GM23338 (cell line): ENCODE measurements at regions not wholly inside any gene's neighbourhood (a gene's known extent, or its start where the extent isn't known, plus 50 kb on each side); places are given as distances from the start of the nearest gene placed in this dataset.

Experiments used
- ATAC-seq: fragments of 200-7000 bp; cut with Tn5 transposase; 3 replicates; pipeline ENCODE4 v1.9.1; 2020
- DNase-seq: peaks from one replicate; pipeline ENCODE4 v3.0.0-alpha.2; 2015; ENCODE audit warnings: low spot score
- H2AFZ ChIP-seq: fragments of 200-600 bp; sonication (generic); 2 replicates; pipeline ENCODE4 v1.8.0; 2016; ENCODE audit warnings: antibody characterized with exemption, mild to moderate bottlenecking, moderate library complexity
- H3F3A ChIP-seq: fragments of 200-600 bp; sonication (generic); replicated peaks from 2 replicates; pipeline ENCODE4 v1.8.0; 2017; ENCODE audit warnings: antibody characterized with exemption, mixed run types, low read depth
- H3K27ac ChIP-seq: fragments of 200-600 bp; sonication (generic); 2 replicates; pipeline ENCODE4 v1.6.1; 2016; ENCODE audit warnings: low read depth
- H3K27me3 ChIP-seq: fragments of 200-600 bp; sonication (generic); 2 replicates; pipeline ENCODE4 v1.8.0; 2016; ENCODE audit warnings: mild to moderate bottlenecking, mixed run types, moderate library complexity; ENCODE audit not compliant: insufficient read depth
- H3K36me3 ChIP-seq: fragments of 200-600 bp; sonication (generic); 2 replicates; pipeline ENCODE4 v1.8.0; 2016; ENCODE audit warnings: mild to moderate bottlenecking; ENCODE audit not compliant: insufficient read depth
- H3K4me1 ChIP-seq: fragments of 200-600 bp; sonication (generic); 2 replicates; pipeline ENCODE4 v1.8.0; 2016; ENCODE audit warnings: mild to moderate bottlenecking, moderate library complexity; ENCODE audit not compliant: insufficient read depth
- H3K4me2 ChIP-seq: fragments of 200-600 bp; sonication (generic); 2 replicates; pipeline ENCODE4 v1.7.1; 2017; ENCODE audit warnings: mixed run types
- H3K4me3 ChIP-seq: fragments of 200-600 bp; sonication (generic); 2 replicates; pipeline ENCODE4 v1.6.1; 2016; ENCODE audit warnings: mixed run types
- H3K79me2 ChIP-seq: fragments of 200-600 bp; sonication (generic); replicated peaks from 2 replicates; pipeline ENCODE4 v1.8.0; 2017; ENCODE audit warnings: mild to moderate bottlenecking; ENCODE audit not compliant: insufficient read depth
- H3K9me2 ChIP-seq: fragments of 200-600 bp; sonication (generic); 2 replicates; pipeline ENCODE4 v1.8.0; 2017; ENCODE audit not compliant: insufficient read depth
- H4K20me1 ChIP-seq: fragments of 200-600 bp; sonication (generic); replicated peaks from 2 replicates; pipeline ENCODE4 v1.8.0; 2017; ENCODE audit warnings: mild to moderate bottlenecking; ENCODE audit not compliant: insufficient read depth
- H3K27ac Mint-ChIP-seq: 2 replicates; pipeline ENCODE4 v1.8.0; 2020; ENCODE audit warnings: inconsistent platforms, mild to moderate bottlenecking, moderate library complexity, mixed read lengths
- H3K27me3 Mint-ChIP-seq: 3 replicates; pipeline ENCODE4 v1.8.0; 2022; ENCODE audit warnings: low read depth, mild to moderate bottlenecking, moderate library complexity, mixed read lengths, inconsistent platforms; ENCODE audit not compliant: insufficient read depth, poor library complexity
- H3K36me3 Mint-ChIP-seq: 3 replicates; pipeline ENCODE4 v1.8.0; 2021; ENCODE audit warnings: low read depth, mild to moderate bottlenecking, inconsistent platforms, moderate library complexity, mixed read lengths
- H3K4me1 Mint-ChIP-seq: 3 replicates; pipeline ENCODE4 v1.8.0; 2020; ENCODE audit warnings: mild to moderate bottlenecking, inconsistent platforms, mixed read lengths
- H3K4me3 Mint-ChIP-seq: 3 replicates; pipeline ENCODE4 v1.8.0; 2021; ENCODE audit warnings: moderate library complexity, mild to moderate bottlenecking, inconsistent platforms, mixed read lengths
- H3K9me3 Mint-ChIP-seq: 3 replicates; pipeline ENCODE4 v1.8.0; 2020; ENCODE audit warnings: moderate library complexity, mild to moderate bottlenecking, inconsistent platforms, mixed read lengths
- CREB1 ChIP-seq: fragments of 250-450 bp; sonication (Bioruptor Pico); IDR thresholded peaks from 2 replicates; pipeline ENCODE4 v1.5.0; 2020; ENCODE audit warnings: low read depth, mild to moderate bottlenecking, moderate library complexity
- CTCF ChIP-seq, 2 experiments: fragments of 200-600 bp in 1 of 2; sonication (generic) in 1 of 2; conservative IDR thresholded peaks; 2 replicates each; pipeline versions ENCODE4 v1.5.1 to v1.6.1; 2016 to 2017; ENCODE audit warnings: antibody characterized with exemption in 2 of 2, low read depth in 2 of 2, mild to moderate bottlenecking in 2 of 2, moderate library complexity in 1 of 2
- ETS1 ChIP-seq: IDR thresholded peaks from 2 replicates; pipeline ENCODE4 v1.6.1; 2016; ENCODE audit warnings: antibody characterized with exemption
- EZH2 ChIP-seq: fragments of 200-600 bp; sonication (generic); IDR thresholded peaks from one replicate; pipeline ENCODE4 v1.8.0; 2017; ENCODE audit warnings: antibody characterized with exemption, mild to moderate bottlenecking, low read depth; ENCODE audit not compliant: unreplicated experiment
- EZH2phosphoT487 ChIP-seq: fragments of 200-600 bp; sonication (generic); IDR thresholded peaks from one replicate; pipeline ENCODE4 v1.8.1; 2018; ENCODE audit warnings: antibody characterized with exemption; ENCODE audit not compliant: unreplicated experiment
- JUNB ChIP-seq: IDR thresholded peaks from one replicate; pipeline ENCODE4 v1.6.1; 2016; ENCODE audit warnings: antibody characterized with exemption; ENCODE audit not compliant: unreplicated experiment
- POLR2AphosphoS5 ChIP-seq: IDR thresholded peaks from 2 replicates; pipeline ENCODE4 v1.6.1; 2016; ENCODE audit warnings: antibody characterized with exemption, low read depth
- STAT1 ChIP-seq: IDR thresholded peaks from one replicate; pipeline ENCODE4 v1.6.1; 2016; ENCODE audit warnings: antibody characterized with exemption; ENCODE audit not compliant: unreplicated experiment
- ZNF462 ChIP-seq: fragments of 250-450 bp; sonication (Bioruptor Pico); IDR thresholded peaks from 2 replicates; pipeline ENCODE4 v1.5.0; 2020; ENCODE audit warnings: mild to moderate bottlenecking, moderate library complexity

GRCh38 chr3:86748015-86748414 lies 242.9 kb downstream of the VGLL3 start (continued):
- no peak for TF ChIP-seq ZNF462
- no peak for TF ChIP-seq EZH2phosphoT487
- no peak for TF ChIP-seq CTCF (conservative IDR thresholded peaks at IDR 0.05; ENCODE audit: low read depth in 2 of 2)
- no peak for TF ChIP-seq CREB1 (CRISPR knock-in tag)
- no peak for TF ChIP-seq EZH2
- no peak for TF ChIP-seq STAT1

GRCh38 chr3:86744051-86744450 lies 246.9 kb downstream of the VGLL3 start:
- Histone ChIP-seq H3K79me2 (no peaks in the 10 kb centered on the region), H3K27me3 (no peaks in the 10 kb centered on the region), H3K9me2 (no peaks in the 10 kb centered on the region), H3K4me2 (no peak overlapping the region), H3K4me1 (no peaks in the 10 kb centered on the region), H3F3A (no peaks in the 10 kb centered on the region), H4K20me1 (no peaks in the 10 kb centered on the region), H2AFZ (no peak overlapping the region), H3K36me3 (no peaks in the 10 kb centered on the region), H3K27ac (no peak overlapping the region), H3K4me3 (no peak overlapping the region)
- Mint-ChIP-seq H3K27ac (no peak overlapping the region), H3K4me1 (no peaks in the 10 kb centered on the region), H3K27me3 (peaks cover 1% of the 10 kb centered on the region), H3K9me3 (no peaks in the 10 kb centered on the region; the same call in 2 of the 3 replicates), H3K4me3 (no peak overlapping the region), H3K36me3 (no peaks in the 10 kb centered on the region)
- DNase-seq (no peak), ATAC-seq (no peak)
- TF ChIP-seq ETS1, result no peak
- no peak for TF ChIP-seq CREB1 (CRISPR knock-in tag)
- TF ChIP-seq POLR2AphosphoS5, result no peak
- no peak for TF ChIP-seq JUNB
- TF ChIP-seq EZH2phosphoT487, result no peak
- TF ChIP-seq CTCF (conservative IDR thresholded peaks at IDR 0.05; ENCODE audit: low read depth in 2 of 2), result no peak
